CD4-positive, alpha-beta T cell treated with Interleukin-4 for 1 hour (primary cell): ENCODE measurements at regions not wholly inside any gene's neighbourhood (a gene's known extent, or its start where the extent isn't known, plus 50 kb on each side); places are given as distances from the start of the nearest gene placed in this dataset.
"Not testable (repeated sequence)": the region's sequence is repeated elsewhere in the genome, so short reads cannot be mapped to it uniquely, and the experiment has no call there.

Experiments used
- DNase-seq, 2 donors: peaks; one replicate each; pipeline ENCODE4 v3.0.0-alpha.2; 2020 to 2022

- DNase-seq = no peak
Measured at GRCh38 chr10:126722726-126723125, 52.2 kb upstream of the C10orf90 start.

DNA sequence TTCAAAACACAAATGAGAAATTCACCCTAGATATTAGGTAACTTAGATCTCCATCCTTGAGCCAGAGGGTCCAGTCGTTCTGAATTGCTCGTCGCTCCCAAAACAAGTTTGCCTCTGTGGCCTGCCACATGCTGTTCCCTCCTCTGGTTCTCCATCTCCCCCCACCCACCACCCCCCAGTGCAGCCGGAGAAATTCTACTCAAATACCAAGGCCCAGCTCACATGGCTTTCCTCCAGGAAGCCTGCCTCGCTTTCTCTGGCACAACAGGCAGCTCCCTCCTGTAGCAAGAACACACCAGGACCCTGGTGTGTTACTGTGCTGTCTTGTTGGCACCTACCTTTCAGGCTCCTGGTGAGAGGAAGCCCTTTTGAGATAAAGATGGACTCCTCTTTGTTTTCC is 52.7 kb upstream of the C10orf90 start:
- no peak for DNase-seq

- no peak for DNase-seq
Measured at GRCh38 chr10:126729314-126729870, 58.9 kb upstream of the C10orf90 start.

- no peak for DNase-seq
Measured at GRCh38 chr10:126730856-126731609, 60.5 kb upstream of the C10orf90 start.

- DNase-seq = no peak
Measured at GRCh38 chr10:126731610-126731990, 61.1 kb upstream of the C10orf90 start.

- DNase-seq = no peak
Measured at GRCh38 chr10:126732308-126732707, 61.8 kb upstream of the C10orf90 start.

DNA sequence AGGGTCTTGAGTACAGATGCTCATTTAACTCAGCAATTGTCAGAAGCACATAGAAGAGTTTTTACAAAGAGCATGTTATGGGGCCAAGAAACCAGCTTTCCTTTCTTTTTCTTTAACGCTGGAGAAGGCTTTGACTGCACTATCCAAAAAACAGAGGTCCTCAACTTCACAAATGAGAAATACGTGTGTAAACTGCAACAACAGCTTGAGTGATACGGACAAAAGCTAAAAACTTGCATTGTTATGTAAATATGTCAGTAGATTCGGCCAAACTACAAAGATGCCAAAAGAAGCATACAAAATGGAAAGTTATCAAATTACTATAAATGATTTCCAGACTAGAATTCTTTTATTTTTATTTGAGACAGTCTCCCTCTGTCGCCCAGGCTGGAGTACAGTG is 62.4 kb upstream of the C10orf90 start:
- no peak for DNase-seq

DNA sequence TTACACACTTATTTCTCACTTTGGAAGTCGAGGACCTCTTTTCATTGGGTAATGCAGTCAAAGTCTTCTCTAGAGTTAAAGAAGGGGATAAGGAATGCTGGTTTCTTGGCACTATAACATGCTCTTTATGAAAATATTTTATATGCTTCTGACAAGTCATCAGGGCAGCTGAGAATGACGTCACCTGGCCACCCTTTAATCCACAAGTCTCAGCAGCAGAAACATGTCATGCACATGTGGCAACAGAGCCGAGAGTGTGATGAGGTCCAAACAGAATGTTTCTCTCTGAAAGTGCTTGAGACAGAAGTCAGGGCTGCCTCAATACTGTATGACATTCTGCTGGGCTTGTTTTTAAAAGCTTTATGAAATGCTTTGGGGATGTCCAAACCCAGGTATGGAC is 63.5 kb upstream of the C10orf90 start:
- DNase-seq = no peak

GRCh38 chr10:126734967-126735366 is 64.5 kb upstream of the C10orf90 start:
- no peak for DNase-seq

DNA sequence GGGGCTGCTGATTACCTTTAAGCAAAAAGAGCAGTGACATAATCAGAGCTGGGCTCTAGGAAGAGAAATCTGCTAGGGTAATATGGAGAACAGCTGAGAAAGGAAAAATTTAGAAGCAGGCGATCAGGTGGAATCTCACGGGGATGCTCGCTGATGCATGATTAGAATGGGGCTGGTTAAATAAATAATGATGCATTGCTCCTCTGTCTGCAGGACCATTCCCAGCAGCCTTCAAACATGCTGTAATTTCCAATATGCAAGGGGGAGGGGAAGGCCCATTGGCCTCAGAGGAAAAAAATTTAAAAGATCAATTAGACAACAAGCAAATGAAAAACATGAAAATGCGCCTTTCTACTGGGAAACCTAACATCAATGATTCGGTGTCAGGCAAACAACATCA is 65.6 kb upstream of the C10orf90 start:
- DNase-seq = no peak

DNA sequence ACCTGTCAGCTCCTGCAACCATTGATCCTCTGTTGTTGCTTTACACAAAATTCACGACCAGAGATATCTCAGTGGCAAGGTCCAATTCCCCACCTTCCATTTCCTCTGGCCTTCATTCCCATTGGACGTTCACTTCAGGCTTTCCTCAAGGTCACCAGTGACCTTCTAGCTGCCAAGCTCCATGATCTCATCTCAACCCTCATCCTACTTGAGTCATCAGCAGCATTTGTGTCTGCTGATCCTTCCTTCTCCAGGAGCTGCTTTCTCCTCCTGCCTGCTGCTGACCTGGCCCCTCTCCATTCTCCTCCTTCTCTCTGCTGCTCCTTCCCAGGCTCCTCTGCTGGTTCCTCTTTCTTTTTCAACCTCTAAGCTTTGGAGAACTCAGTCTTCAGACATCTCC is 66.2 kb upstream of the C10orf90 start:
- DNase-seq = no peak

DNA sequence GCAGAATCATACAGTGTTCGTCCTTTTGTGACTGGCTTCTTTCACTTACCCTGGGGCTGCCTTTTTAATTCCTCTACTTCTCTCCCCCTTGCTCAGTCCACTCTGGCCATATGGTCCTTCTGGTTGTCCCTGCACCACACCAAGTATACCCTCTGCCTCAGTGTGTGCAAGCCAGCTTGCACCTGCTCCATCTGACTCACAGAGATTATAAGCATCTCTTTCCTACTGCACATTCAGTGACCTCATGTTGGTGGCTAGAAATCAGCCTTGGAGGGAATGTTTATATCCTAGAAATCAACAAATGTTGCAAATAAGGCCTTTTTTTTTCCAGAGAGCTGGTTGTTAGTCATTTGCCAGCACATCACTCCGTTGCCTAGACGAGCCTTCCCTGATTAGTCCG is 67.5 kb upstream of the C10orf90 start:
- DNase-seq = no peak

GRCh38 chr10:126744571-126744970 is 74.1 kb upstream of the C10orf90 start:
- DNase-seq = no peak

DNA sequence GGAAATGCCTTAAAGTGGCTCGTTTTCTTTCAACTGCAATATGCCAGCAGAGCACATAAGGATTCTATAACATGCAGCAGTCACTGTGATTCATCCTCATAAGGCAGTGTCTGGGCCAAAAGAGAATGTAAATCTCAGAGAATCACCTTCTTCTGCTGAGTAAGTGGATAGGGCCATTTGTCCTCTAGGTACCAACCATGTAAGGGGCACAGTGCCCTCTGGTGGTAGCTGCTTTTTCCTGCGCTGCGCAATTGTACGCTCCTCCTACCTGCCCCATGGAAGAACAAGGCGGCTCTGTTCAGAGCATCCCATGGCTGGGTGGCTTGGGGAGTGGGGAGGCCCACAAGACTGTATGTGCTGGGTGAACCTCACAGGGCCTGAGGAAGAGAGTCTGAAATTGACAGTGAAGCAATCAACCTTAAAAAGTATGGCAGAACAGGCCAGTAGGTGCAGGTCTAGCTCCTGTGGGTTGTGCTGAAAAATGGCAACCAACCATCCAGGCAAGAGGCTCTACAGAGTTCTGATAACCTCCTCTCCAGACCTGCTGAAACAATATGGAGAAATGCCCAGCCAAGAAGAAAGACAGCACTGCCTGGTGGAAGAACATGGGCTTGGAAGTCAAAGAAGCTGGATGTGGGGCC is 78.6 kb upstream of the C10orf90 start:
- peak in 1 of 2 donors; percentile 13 for DNase-seq

DNA sequence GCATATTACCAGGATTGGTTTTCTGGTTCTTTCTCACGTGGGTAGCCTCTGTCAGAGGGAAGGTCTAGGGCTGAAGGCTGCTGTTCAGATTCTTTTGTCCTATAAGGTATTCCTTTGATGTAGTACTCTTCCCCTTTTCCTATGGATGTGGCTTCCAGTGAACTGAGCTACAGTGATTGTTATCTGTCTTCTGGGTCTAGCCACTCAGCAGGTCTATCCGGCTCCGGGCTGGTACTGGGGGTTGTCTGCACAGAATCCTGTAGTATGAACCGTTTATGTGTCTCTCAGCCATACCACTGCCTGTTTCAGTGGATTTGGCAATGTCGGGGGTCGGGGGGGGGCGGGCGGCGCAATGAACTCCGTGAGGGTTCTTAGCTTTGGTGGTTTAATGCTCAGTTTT is 84.5 kb upstream of the C10orf90 start:
- no peak for DNase-seq

DNA sequence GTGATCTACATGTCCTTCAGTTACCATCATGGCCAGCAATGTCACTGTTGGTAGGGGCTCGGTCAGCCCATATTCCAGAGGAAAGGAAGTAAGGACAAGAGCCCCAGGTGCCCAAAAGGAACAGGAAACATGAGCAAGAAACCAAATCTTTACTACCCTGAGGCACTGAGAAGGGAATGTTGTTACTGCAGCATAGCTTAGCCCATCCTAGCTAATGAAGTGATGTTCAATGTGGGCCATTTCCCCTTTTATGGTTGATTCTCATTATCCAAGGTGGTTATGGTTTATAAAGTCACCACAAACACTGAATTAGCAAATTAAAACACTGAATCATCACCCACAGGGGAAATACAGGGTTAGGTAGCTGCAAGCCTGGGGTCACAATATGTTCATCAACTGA is 88.4 kb upstream of the C10orf90 start:
- no peak for DNase-seq

DNA sequence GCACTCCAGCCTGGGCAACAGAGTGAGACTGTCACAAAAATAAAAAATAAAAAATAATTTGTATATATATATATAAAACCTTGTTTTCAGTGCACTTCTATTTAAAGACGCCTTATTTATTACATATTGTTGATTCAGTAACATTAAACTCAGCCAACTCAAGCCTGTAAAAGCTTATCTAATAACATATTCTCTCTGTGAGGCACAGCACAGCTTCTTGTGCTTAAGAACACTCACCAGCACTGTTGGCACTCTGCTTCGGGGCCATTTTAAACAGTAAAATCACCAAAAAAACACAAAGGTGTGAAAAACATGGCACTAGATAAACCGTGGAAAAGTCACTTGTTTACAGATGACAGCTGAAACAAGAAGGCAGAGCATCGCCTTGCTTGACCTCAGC is 89.0 kb upstream of the C10orf90 start:
- DNase-seq = no peak

DNA sequence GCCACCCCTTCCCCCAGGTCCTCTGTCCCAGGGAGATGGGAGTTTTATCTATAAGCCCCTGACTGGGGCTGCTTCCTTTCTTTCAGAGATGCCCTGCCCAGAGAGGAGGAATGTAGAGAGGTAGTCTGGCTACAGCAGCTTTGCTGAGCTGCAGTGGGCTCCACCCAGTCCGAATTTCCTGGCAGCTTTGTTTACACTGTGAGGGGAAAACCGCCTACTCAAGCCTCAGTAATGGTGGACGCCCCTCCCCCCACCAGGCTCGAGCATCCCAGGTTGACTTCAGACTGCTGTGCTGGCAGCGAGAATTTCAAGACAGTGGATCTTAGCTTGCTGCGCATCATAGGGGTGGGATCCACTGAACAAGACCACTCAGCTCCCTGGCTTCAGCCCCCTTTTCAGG is 96.2 kb upstream of the C10orf90 start:
- DNase-seq = not testable (repeated sequence)

GRCh38 chr10:126770809-126771208 is 100.3 kb upstream of the C10orf90 start:
- DNase-seq = no peak

- DNase-seq = no peak
Measured at GRCh38 chr10:126776168-126776567, 105.7 kb upstream of the C10orf90 start.

DNA sequence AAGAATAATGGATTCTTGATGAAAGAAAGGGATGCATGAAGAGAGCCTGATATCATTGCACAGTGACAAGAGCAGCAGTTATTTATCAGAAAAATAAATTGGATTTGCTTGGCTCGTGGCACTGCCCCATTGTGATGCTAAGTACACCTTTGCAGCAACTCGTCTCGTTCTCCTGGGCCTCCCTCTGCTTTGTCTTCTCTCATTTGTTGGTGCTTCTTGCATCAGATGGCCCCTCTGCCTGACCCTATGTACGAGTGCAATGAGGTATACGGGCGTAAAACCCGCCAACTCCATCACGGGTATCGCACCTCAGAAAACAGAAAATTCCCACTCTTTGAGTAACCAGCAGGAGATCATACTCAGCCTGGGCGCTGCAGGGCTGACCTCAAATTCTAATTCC is 107.2 kb upstream of the C10orf90 start:
- no peak for DNase-seq

DNA sequence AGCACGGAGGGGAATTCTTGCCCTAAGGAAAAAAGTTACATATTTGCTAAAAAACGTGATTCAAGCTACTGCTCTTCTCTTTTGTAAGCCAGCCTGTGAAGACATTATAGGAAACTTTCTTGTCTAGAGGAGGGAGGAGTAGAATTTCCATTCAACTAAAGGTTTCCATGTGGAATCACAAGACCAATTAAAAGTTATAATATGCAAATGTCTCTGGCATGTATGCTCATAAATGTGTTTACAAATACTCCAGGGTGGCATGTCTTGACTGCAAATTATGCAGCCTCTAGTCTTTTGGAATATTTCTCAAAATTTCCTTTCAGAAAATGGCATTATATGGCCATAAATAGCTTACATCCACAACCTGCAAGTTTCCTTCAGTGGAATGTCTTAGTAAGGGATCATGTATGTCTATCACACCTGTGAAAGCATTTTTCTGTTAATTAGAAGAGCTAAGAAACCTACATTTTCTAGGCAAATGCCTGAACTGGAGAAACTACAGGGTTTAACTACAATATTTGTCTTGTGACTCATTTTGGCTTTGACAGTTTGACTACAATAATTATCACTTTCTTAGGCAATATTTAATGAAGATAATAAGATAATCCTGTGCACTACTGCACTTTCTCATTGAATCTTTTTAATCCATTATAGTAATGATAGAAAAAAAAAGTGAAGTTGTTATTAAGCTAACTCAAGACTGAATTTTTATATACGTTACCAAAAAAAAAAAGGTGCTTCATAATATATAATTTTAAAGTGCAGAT is 111.1 kb upstream of the C10orf90 start:
- no peak for DNase-seq

DNA sequence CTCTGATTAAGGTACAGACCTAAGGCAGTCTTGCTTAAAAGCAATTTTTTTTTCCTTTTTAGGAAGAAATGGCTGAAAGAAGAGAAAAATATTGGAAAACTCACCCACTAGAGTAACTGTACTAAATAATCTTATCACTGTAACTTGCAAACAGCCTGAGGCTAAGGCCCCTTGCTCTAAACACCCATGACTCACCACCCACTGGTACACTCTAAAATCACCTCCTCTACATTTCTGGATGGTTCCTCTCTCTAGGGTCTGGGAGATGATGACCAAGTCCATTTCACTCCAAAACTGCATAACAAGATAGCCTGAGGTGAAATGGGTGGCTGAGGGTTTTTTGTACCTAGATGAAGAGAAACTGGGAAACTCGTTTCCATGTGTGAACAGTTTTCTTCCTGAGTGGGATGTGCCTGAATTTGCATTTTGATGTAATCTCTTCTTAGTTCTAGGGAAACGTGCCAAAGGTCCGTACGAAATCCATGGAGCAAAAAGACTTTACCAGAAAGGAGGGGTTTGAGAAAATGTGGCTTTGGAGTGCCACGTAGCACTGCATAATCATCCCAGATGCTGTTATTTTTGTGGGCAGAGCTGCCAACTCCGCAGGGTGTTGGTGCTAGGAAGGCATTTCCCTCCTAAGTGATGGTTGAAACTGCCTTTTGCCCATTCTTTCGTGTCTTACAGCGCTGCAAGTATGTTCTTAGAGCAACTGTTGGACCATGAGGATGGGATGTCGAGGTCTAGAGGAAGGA is 113.5 kb upstream of the C10orf90 start:
- DNase-seq = no peak
